ENCODE measurements at regions not wholly inside any gene's neighbourhood (a gene's known extent, or its start where the extent isn't known, plus 50 kb on each side); places are given as distances from the start of the nearest gene placed in this dataset.

DNA sequence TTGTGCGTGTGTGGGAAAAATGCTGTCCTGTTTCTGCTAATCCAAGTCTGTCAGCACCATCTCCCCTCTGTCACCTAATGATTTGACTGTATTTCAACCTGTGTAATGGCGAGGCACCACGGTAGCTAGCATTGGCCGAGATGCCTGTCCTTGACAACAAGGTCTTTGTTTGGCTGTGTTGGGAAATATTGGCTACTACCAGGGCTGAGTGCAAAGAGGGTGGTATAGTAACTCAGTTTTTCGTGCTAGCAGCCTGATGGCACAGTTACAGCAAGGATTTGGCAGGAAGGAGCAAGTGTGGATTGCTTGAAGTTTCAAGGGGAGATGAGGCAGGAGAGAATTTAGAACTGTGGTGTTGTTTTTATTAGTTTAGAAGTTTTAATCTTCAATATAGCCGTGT, 440.3 kb upstream of the RGS6 start:
- H4K20me1 ChIP-seq (ENCODE audit: insufficient read depth, low read length) = no peaks in the 10 kb centered on the region
- no peaks in the 10 kb centered on the region for H3K9me3 ChIP-seq (ENCODE audit: insufficient read depth, low read length, severe bottlenecking)
- ATAC-seq (ENCODE audit: insufficient read depth, low read depth) (no peak), DNase-seq (no peak)
- H3K27ac ChIP-seq (ENCODE audit: low read length) = no peak overlapping the region
- no peak overlapping the region for H3K9ac ChIP-seq (ENCODE audit: low read depth, low read length)
- H3K27me3 ChIP-seq (ENCODE audit: insufficient read depth, low read length, poor library complexity) = no peaks in the 10 kb centered on the region
- H3K4me3 ChIP-seq (ENCODE audit: low read depth in 1 of 2, low read length in 2 of 2) = no peak overlapping the region
- no peaks in the 10 kb centered on the region for H3K36me3 ChIP-seq (ENCODE audit: insufficient read depth, low read length)
- H2AFZ ChIP-seq (ENCODE audit: low read depth, low read length) = no peak overlapping the region
- peaks cover 8% of the 10 kb centered on the region; the same call in 1 of the 2 replicates for H3K4me1 ChIP-seq (ENCODE audit: insufficient read depth, low read length)
- peaks cover 50% of the 10 kb centered on the region for H3K79me2 ChIP-seq (ENCODE audit: insufficient read depth, low read length)
- no peak for TF ChIP-seq EZH2 (IDR thresholded peaks at IDR 0.05; ENCODE audit: borderline replicate concordance, low read depth, low read length, severe bottlenecking)
- TF ChIP-seq, protein P1, sequence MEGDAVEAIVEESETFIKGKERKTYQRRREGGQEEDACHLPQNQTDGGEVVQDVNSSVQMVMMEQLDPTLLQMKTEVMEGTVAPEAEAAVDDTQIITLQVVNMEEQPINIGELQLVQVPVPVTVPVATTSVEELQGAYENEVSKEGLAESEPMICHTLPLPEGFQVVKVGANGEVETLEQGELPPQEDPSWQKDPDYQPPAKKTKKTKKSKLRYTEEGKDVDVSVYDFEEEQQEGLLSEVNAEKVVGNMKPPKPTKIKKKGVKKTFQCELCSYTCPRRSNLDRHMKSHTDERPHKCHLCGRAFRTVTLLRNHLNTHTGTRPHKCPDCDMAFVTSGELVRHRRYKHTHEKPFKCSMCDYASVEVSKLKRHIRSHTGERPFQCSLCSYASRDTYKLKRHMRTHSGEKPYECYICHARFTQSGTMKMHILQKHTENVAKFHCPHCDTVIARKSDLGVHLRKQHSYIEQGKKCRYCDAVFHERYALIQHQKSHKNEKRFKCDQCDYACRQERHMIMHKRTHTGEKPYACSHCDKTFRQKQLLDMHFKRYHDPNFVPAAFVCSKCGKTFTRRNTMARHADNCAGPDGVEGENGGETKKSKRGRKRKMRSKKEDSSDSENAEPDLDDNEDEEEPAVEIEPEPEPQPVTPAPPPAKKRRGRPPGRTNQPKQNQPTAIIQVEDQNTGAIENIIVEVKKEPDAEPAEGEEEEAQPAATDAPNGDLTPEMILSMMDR (IDR thresholded peaks at IDR 0.05; ENCODE audit: borderline replicate concordance, extremely low read depth, low read length, poor library complexity, severe bottlenecking) = no peak
- H3K4me2 ChIP-seq (ENCODE audit: insufficient read depth, low read length) = no peak overlapping the region

DNA sequence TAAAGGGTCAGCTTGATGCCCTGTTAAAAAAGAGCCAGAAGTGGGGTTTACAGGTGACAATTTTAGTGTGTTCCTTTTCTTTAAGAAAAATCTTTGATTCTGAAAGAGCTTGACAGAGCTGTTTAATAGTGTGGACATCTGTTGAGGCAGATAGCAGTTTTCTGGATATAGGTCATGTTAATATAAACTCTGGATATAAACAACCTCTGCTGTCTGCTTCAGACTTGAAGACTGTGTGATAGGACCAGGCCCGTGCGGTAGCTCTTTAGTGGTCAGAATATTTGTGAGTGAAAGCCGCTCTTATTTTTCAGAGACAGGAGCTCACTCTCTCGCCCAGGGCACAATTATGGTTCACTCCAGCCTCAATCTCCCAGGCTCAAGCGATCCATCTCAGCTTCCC, 439.9 kb upstream of the RGS6 start:
- Histone ChIP-seq H3K4me1 (ENCODE audit: insufficient read depth, low read length) (peaks cover 12% of the 10 kb centered on the region), H3K36me3 (ENCODE audit: insufficient read depth, low read length) (no peaks in the 10 kb centered on the region), H3K79me2 (ENCODE audit: insufficient read depth, low read length) (peaks cover 46% of the 10 kb centered on the region), H4K20me1 (ENCODE audit: insufficient read depth, low read length) (no peaks in the 10 kb centered on the region), H3K9ac (ENCODE audit: low read depth, low read length) (no peak overlapping the region), H3K9me3 (ENCODE audit: insufficient read depth, low read length, severe bottlenecking) (no peaks in the 10 kb centered on the region), H2AFZ (ENCODE audit: low read depth, low read length) (no peak overlapping the region), H3K4me3 (ENCODE audit: low read depth in 1 of 2, low read length in 2 of 2) (no peak overlapping the region), H3K4me2 (ENCODE audit: insufficient read depth, low read length) (no peak overlapping the region), H3K27ac (ENCODE audit: low read length) (no peak overlapping the region), H3K27me3 (ENCODE audit: insufficient read depth, low read length, poor library complexity) (no peaks in the 10 kb centered on the region)
- ATAC-seq (ENCODE audit: insufficient read depth, low read depth) (no peak), DNase-seq (no peak)
- no peak for TF ChIP-seq EZH2 (IDR thresholded peaks at IDR 0.05; ENCODE audit: borderline replicate concordance, low read depth, low read length, severe bottlenecking)
- TF ChIP-seq, protein P1 (IDR thresholded peaks at IDR 0.05; ENCODE audit: borderline replicate concordance, extremely low read depth, low read length, poor library complexity, severe bottlenecking) = no peak

DNA sequence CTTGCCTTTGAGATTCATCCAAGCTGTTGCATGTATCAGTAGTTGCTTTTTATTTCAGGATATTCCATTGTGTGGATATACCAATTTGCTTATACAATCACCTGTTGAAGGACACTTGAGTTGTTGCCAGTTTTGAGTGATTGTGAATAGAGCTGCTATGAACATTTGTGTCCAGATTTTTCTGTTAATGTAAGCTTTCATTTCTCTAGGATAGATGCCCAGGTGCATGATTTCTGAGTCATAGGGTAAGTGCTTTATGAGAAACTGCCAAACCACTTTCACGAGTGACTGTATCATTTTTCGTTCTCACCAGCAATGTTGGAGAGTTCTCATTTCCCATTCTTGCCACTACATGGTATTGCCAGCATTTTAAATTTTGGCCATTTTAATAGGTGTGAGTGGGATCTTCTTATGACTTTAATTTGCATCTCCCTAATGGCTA, 434.6 kb upstream of the RGS6 start:
- peak; percentile 77 for ATAC-seq (ENCODE audit: insufficient read depth, low read depth)
- H4K20me1 ChIP-seq (ENCODE audit: insufficient read depth, low read length) = no peaks in the 10 kb centered on the region
- no peak overlapping the region for H2AFZ ChIP-seq (ENCODE audit: low read depth, low read length)
- peak overlapping the region; percentile 2; the same call in 1 of the 2 replicates for H3K4me2 ChIP-seq (ENCODE audit: insufficient read depth, low read length)
- H3K27me3 ChIP-seq (ENCODE audit: insufficient read depth, low read length, poor library complexity) = no peaks in the 10 kb centered on the region
- no peak overlapping the region; the same call in 1 of the 2 replicates for H3K9ac ChIP-seq (ENCODE audit: low read depth, low read length)
- H3K27ac ChIP-seq (ENCODE audit: low read length) = peak overlapping the region; percentile 70
- H3K4me1 ChIP-seq (ENCODE audit: insufficient read depth, low read length) = peaks cover 30% of the 10 kb centered on the region
- TF ChIP-seq, protein P1 (IDR thresholded peaks at IDR 0.05; ENCODE audit: borderline replicate concordance, extremely low read depth, low read length, poor library complexity, severe bottlenecking) = no peak
- TF ChIP-seq EZH2 (IDR thresholded peaks at IDR 0.05; ENCODE audit: borderline replicate concordance, low read depth, low read length, severe bottlenecking) = no peak
- no peaks in the 10 kb centered on the region for H3K36me3 ChIP-seq (ENCODE audit: insufficient read depth, low read length)
- peaks cover 56% of the 10 kb centered on the region for H3K79me2 ChIP-seq (ENCODE audit: insufficient read depth, low read length)
- H3K4me3 ChIP-seq (ENCODE audit: low read depth in 1 of 2, low read length in 2 of 2) = no peak overlapping the region
- H3K9me3 ChIP-seq (ENCODE audit: insufficient read depth, low read length, severe bottlenecking) = no peaks in the 10 kb centered on the region
- peak; percentile 17 for DNase-seq

DNA sequence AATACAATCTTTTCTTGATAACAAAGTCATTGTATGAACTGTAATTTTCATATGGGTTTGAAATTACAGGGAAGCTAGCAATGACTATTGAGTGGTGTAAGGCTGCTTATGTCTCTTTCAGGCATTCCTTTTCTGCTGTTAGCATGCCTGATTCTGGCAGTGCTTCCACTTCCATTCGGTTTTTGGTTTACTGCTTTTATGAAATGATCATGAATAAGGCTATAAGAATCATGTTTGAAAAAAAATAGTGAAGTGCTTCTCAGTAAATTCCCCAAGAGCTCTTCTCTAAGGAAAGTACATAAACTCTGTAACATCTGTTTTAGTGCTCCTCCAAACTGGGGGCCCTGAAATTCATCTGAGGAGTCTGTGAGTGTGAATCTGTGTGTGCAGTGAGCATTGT, 434.0 kb upstream of the RGS6 start:
- H3K9ac ChIP-seq (ENCODE audit: low read depth, low read length) = no peak overlapping the region
- no peaks in the 10 kb centered on the region for H4K20me1 ChIP-seq (ENCODE audit: insufficient read depth, low read length)
- ATAC-seq (ENCODE audit: insufficient read depth, low read depth) = peak; percentile 44; the same call in 2 of the 3 replicates
- no peaks in the 10 kb centered on the region for H3K36me3 ChIP-seq (ENCODE audit: insufficient read depth, low read length)
- no peak for DNase-seq
- no peak overlapping the region for H2AFZ ChIP-seq (ENCODE audit: low read depth, low read length)
- H3K4me2 ChIP-seq (ENCODE audit: insufficient read depth, low read length) = peak overlapping the region; percentile 2
- TF ChIP-seq, protein P1 (IDR thresholded peaks at IDR 0.05; ENCODE audit: borderline replicate concordance, extremely low read depth, low read length, poor library complexity, severe bottlenecking) = no peak
- TF ChIP-seq EZH2 (IDR thresholded peaks at IDR 0.05; ENCODE audit: borderline replicate concordance, low read depth, low read length, severe bottlenecking) = no peak
- H3K4me3 ChIP-seq (ENCODE audit: low read depth in 1 of 2, low read length in 2 of 2) = no peak overlapping the region
- peaks cover 55% of the 10 kb centered on the region for H3K79me2 ChIP-seq (ENCODE audit: insufficient read depth, low read length)
- peaks cover 30% of the 10 kb centered on the region for H3K4me1 ChIP-seq (ENCODE audit: insufficient read depth, low read length)
- H3K9me3 ChIP-seq (ENCODE audit: insufficient read depth, low read length, severe bottlenecking) = no peaks in the 10 kb centered on the region
- H3K27ac ChIP-seq (ENCODE audit: low read length) = peak overlapping the region; percentile 70
- H3K27me3 ChIP-seq (ENCODE audit: insufficient read depth, low read length, poor library complexity) = no peaks in the 10 kb centered on the region

All from DND-41 (cell line).